H1 (cell line): ENCODE measurements at regions not wholly inside any gene's neighbourhood (a gene's known extent, or its start where the extent isn't known, plus 50 kb on each side); places are given as distances from the start of the nearest gene placed in this dataset.

Source experiments
- CTCF ChIA-PET: fragments of 300-600 bp; sonication (Branson Sonifier 250); formaldehyde crosslinking; loops from one replicate; lab custom pipeline; 2021; ENCODE audit not compliant: partially characterized antibody; lab: Charles Lee
- POLR2A ChIA-PET: fragments of 300-600 bp; sonication (Branson Sonifier 250); formaldehyde crosslinking; loops from one replicate; lab custom pipeline; 2021; ENCODE audit warnings: inconsistent platforms; ENCODE audit not compliant: partially characterized antibody; lab: Charles Lee
- DNase-seq, 2 experiments: peaks; one replicate each; pipeline versions ENCODE4 v3.0.0 to v3.0.0-alpha.2; 2010 to 2022; ENCODE audit warnings: low spot score in 2 of 2, low read depth in 1 of 2, mixed read lengths in 1 of 2
- FAIRE-seq: peaks from 2 replicates; lab custom pipeline; 2011; peaks lifted over from hg19 to GRCh38; lab: Jason Lieb, UNC
- H2AFZ ChIP-seq: 2 replicates; pipeline ENCODE4 v1.8.1; 2012; ENCODE audit warnings: low read length, inconsistent platforms
- H2AK5ac ChIP-seq: 2 replicates; pipeline ENCODE4 v1.6.1; 2013; ENCODE audit warnings: low read depth, low read length
- H2BK120ac ChIP-seq: replicated peaks from 2 replicates; pipeline ENCODE3; 2013; ENCODE audit warnings: low read depth, low read length, inconsistent platforms
- H2BK12ac ChIP-seq: 2 replicates; pipeline ENCODE4 v1.6.1; 2013; ENCODE audit warnings: low read depth, low read length
- H2BK15ac ChIP-seq: 2 replicates; pipeline ENCODE4 v1.6.1; 2013; ENCODE audit warnings: low read length
- H2BK20ac ChIP-seq: 2 replicates; pipeline ENCODE4 v1.6.1; 2013; ENCODE audit warnings: low read length
- H2BK5ac ChIP-seq: 2 replicates; pipeline ENCODE4 v1.6.1; 2013; ENCODE audit warnings: low read depth, low read length
- H3K14ac ChIP-seq: 2 replicates; pipeline ENCODE4 v1.6.1; 2013; ENCODE audit warnings: inconsistent platforms; ENCODE audit not compliant: insufficient read length
- H3K18ac ChIP-seq: 2 replicates; pipeline ENCODE4 v1.6.1; 2013; ENCODE audit warnings: low read length; ENCODE audit errors: extremely low read depth
- H3K23ac ChIP-seq: 2 replicates; pipeline ENCODE4 v1.6.1; 2013; ENCODE audit warnings: inconsistent platforms; ENCODE audit not compliant: insufficient read length
- H3K23me2 ChIP-seq: 2 replicates; pipeline ENCODE4 v1.6.1; 2013; ENCODE audit warnings: low read depth, low read length
- H3K27ac ChIP-seq: 2 replicates; pipeline ENCODE4 v1.6.1; 2011; ENCODE audit warnings: low read depth, low read length, inconsistent platforms
- H3K27me3 ChIP-seq, 4 experiments: replicated peaks in 1 of 4; 1 replicate in 1 of 4; 2 replicates in 3 of 4; pipeline versions ENCODE4 v1.6.1 to v1.8.1; 2011 to 2013; ENCODE audit warnings: low read length in 3 of 4, mild to moderate bottlenecking in 3 of 4, inconsistent platforms in 2 of 4, mixed read lengths in 2 of 4, moderate library complexity in 1 of 4; ENCODE audit not compliant: control insufficient read depth in 3 of 4, insufficient read depth in 3 of 4; ENCODE audit errors: extremely low read depth in 1 of 4
- H3K36me3 ChIP-seq, 4 experiments: 2 replicates each; pipeline versions ENCODE4 v1.6.1 to v1.8.1; 2011 to 2013; ENCODE audit warnings: mild to moderate bottlenecking in 4 of 4, low read length in 3 of 4, moderate library complexity in 2 of 4, control low read depth in 1 of 4, inconsistent platforms in 1 of 4; ENCODE audit not compliant: insufficient read depth in 4 of 4, control insufficient read depth in 2 of 4
- H3K4ac ChIP-seq: replicated peaks from 2 replicates; pipeline ENCODE3; 2013; ENCODE audit warnings: low read length, low read depth, mixed read lengths, inconsistent platforms; ENCODE audit not compliant: insufficient read length
- H3K4me1 ChIP-seq, 4 experiments: replicated peaks in 1 of 4; 1 replicate in 1 of 4; 2 replicates in 3 of 4; pipeline versions ENCODE4 v1.6.1 to v1.8.1; 2011 to 2013; ENCODE audit warnings: low read length in 3 of 4, inconsistent platforms in 2 of 4, mixed read lengths in 1 of 4; ENCODE audit not compliant: insufficient read depth in 4 of 4, control insufficient read depth in 3 of 4
- H3K4me2 ChIP-seq, 2 experiments: 2 replicates each; pipeline versions ENCODE4 v1.6.1 to v1.8.1; 2011 to 2013; ENCODE audit warnings: low read depth in 2 of 2, low read length in 2 of 2, control low read depth in 1 of 2, inconsistent platforms in 1 of 2, mild to moderate bottlenecking in 1 of 2; ENCODE audit not compliant: insufficient read depth in 1 of 2
- H3K4me3 ChIP-seq, 4 experiments: fragments of 200-600, 300-600 bp in 1 of 4; sonication (generic), shearing (Covaris generic), sonication (Bioruptor Twin) in 1 of 4; 2 replicates each; pipeline versions ENCODE4 v1.5.1 to v1.8.1; 2011 to 2016; ENCODE audit warnings: low read length in 4 of 4, low read depth in 3 of 4, control low read depth in 2 of 4, inconsistent platforms in 2 of 4, mild to moderate bottlenecking in 2 of 4, mixed read lengths in 1 of 4, moderate library complexity in 1 of 4; ENCODE audit not compliant: insufficient read depth in 2 of 4; ENCODE audit errors: extremely low read depth in 1 of 4
- H3K56ac ChIP-seq: replicated peaks from 2 replicates; pipeline ENCODE3; 2013; ENCODE audit warnings: low read depth, mild to moderate bottlenecking, mixed read lengths, low read length, inconsistent platforms; ENCODE audit not compliant: insufficient read length
- H3K79me1 ChIP-seq: 2 replicates; pipeline ENCODE4 v1.6.1; 2013; ENCODE audit warnings: low read depth, low read length, control low read depth
- H3K79me2 ChIP-seq, 2 experiments: 2 replicates each; pipeline versions ENCODE4 v1.6.1 to v1.8.1; 2012 to 2013; ENCODE audit warnings: low read length in 2 of 2, mild to moderate bottlenecking in 2 of 2, inconsistent platforms in 1 of 2; ENCODE audit not compliant: insufficient read depth in 2 of 2, control insufficient read depth in 1 of 2
- H3K9ac ChIP-seq, 4 experiments: replicated peaks in 1 of 4; 1 replicate in 1 of 4; 2 replicates in 3 of 4; pipeline versions ENCODE4 v1.6.1 to v1.8.1; 2011 to 2013; ENCODE audit warnings: low read depth in 3 of 4, low read length in 3 of 4, control low read depth in 2 of 4, mild to moderate bottlenecking in 2 of 4, moderate library complexity in 2 of 4, inconsistent platforms in 1 of 4; ENCODE audit errors: extremely low read depth in 1 of 4
- H3K9me3 ChIP-seq, 2 experiments: 2 replicates each; pipeline versions ENCODE4 v1.6.1 to v1.8.1; 2012 to 2013; ENCODE audit warnings: mild to moderate bottlenecking in 2 of 2, moderate library complexity in 2 of 2, control low read depth in 1 of 2, inconsistent platforms in 1 of 2, low read depth in 1 of 2, low read length in 1 of 2, mixed read lengths in 1 of 2; ENCODE audit not compliant: insufficient read depth in 2 of 2
- H4K20me1 ChIP-seq, 2 experiments: replicated peaks in 1 of 2; 2 replicates each; pipeline versions ENCODE3 to v1.8.1; 2011 to 2013; ENCODE audit warnings: inconsistent platforms in 2 of 2, low read length in 2 of 2, mild to moderate bottlenecking in 1 of 2; ENCODE audit not compliant: insufficient read depth in 2 of 2, control insufficient read depth in 1 of 2
- H4K5ac ChIP-seq: 2 replicates; pipeline ENCODE4 v1.6.1; 2013; ENCODE audit warnings: low read length, low read depth, mixed read lengths, inconsistent platforms; ENCODE audit not compliant: insufficient read length
- H4K8ac ChIP-seq: 2 replicates; pipeline ENCODE4 v1.8.0; 2013; ENCODE audit warnings: mild to moderate bottlenecking, moderate library complexity, low read length, inconsistent platforms; ENCODE audit not compliant: insufficient read depth; ENCODE audit errors: extremely low read depth
- H4K91ac ChIP-seq: replicated peaks from 2 replicates; pipeline ENCODE3; 2013; ENCODE audit warnings: low read length, mixed read lengths, inconsistent platforms; ENCODE audit not compliant: insufficient read length
- ASH2L ChIP-seq: fragments of 200-600, 300-600 bp; sonication (generic); IDR thresholded peaks from one replicate; pipeline ENCODE4 v1.7.1; 2017; ENCODE audit warnings: low read length
- CBX5 ChIP-seq: fragments of 300-800, 300-1000 bp; sonication (generic); IDR thresholded peaks from 2 replicates; pipeline ENCODE4 v1.7.1; 2016; ENCODE audit warnings: antibody characterized with exemption, low read length, low read depth
- CEBPB ChIP-seq: IDR thresholded peaks from 2 replicates; pipeline ENCODE4 v1.6.1; 2012; ENCODE audit warnings: low read depth, low read length
- EP300 ChIP-seq, 2 experiments: IDR thresholded peaks; 1 replicate in 1 of 2; 2 replicates in 1 of 2; pipeline ENCODE4 v1.6.1; 2011 to 2012; ENCODE audit warnings: low read depth in 2 of 2, low read length in 2 of 2, mild to moderate bottlenecking in 2 of 2, borderline replicate concordance in 1 of 2, inconsistent platforms in 1 of 2, moderate library complexity in 1 of 2
- FOSL1 ChIP-seq: IDR thresholded peaks from 2 replicates; pipeline ENCODE4 v1.6.1; 2011; ENCODE audit warnings: mild to moderate bottlenecking, low read depth, low read length, moderate library complexity; ENCODE audit not compliant: insufficient read depth
- HDAC2 ChIP-seq, 2 experiments: fragments of 300-600 bp in 1 of 2; sonication (generic) in 1 of 2; IDR thresholded peaks; 2 replicates each; pipeline ENCODE4 v1.6.1; 2011 to 2012; ENCODE audit warnings: low read depth in 2 of 2, low read length in 2 of 2, mild to moderate bottlenecking in 2 of 2, moderate library complexity in 2 of 2, borderline replicate concordance in 1 of 2, inconsistent platforms in 1 of 2
- JUN ChIP-seq: IDR thresholded peaks from 2 replicates; pipeline ENCODE4 v1.6.1; 2011; ENCODE audit warnings: low read depth, mild to moderate bottlenecking, improper control_type of control experiment, low read length
- KDM5A ChIP-seq: fragments of 200-600 bp; IDR thresholded peaks from 2 replicates; pipeline ENCODE4 v1.7.1; 2012; ENCODE audit warnings: mild to moderate bottlenecking, low read length, inconsistent platforms, mixed read lengths
- PHF8 ChIP-seq: fragments of 200-600 bp; sonication (generic); conservative IDR thresholded peaks from 2 replicates; pipeline ENCODE4 v1.7.1; 2012; ENCODE audit warnings: low read depth, mild to moderate bottlenecking, inconsistent platforms, low read length, moderate library complexity
- POLR2A ChIP-seq, 2 experiments: IDR thresholded peaks; 1 replicate in 1 of 2; 2 replicates in 1 of 2; pipeline ENCODE4 v1.6.1; 2011; ENCODE audit warnings: low read depth in 2 of 2, low read length in 2 of 2, mild to moderate bottlenecking in 2 of 2; ENCODE audit errors: control extremely low read depth in 1 of 2
- RAD21 ChIP-seq, 2 experiments: IDR thresholded peaks in 1 of 2; conservative IDR thresholded peaks in 1 of 2; 2 replicates each; pipeline ENCODE4 v1.6.1; 2011; ENCODE audit warnings: low read depth in 2 of 2, low read length in 2 of 2, improper control_type of control experiment in 1 of 2, inconsistent platforms in 1 of 2, mild to moderate bottlenecking in 1 of 2, moderate library complexity in 1 of 2
- SIX5 ChIP-seq: IDR thresholded peaks from 2 replicates; pipeline ENCODE4 v1.6.1; 2011; ENCODE audit warnings: mild to moderate bottlenecking, low read depth, low read length
- TAF1 ChIP-seq: IDR thresholded peaks from 2 replicates; pipeline ENCODE4 v1.6.1; 2011; ENCODE audit warnings: mild to moderate bottlenecking, low read depth, low read length
- TAF7 ChIP-seq: optimal IDR thresholded peaks from 2 replicates; pipeline ENCODE3; 2011; ENCODE audit warnings: low read depth, mild to moderate bottlenecking, inconsistent platforms, low read length, moderate library complexity, borderline replicate concordance
- TCF12 ChIP-seq: IDR thresholded peaks from 2 replicates; pipeline ENCODE4 v1.6.1; 2011; ENCODE audit warnings: low read depth, mild to moderate bottlenecking, low read length
- TEAD4 ChIP-seq: IDR thresholded peaks from 2 replicates; pipeline ENCODE4 v1.6.1; 2012; ENCODE audit warnings: low read depth, low read length, inconsistent platforms, mixed read lengths
- ZNF274 ChIP-seq: IDR thresholded peaks from 2 replicates; pipeline ENCODE4 v1.7.0; 2012; ENCODE audit warnings: low read length, borderline replicate concordance; ENCODE audit errors: extremely low read depth

- POLR2A ChIA-PET: no interaction called here
- FAIRE-seq: no peak
- H4K91ac ChIP-seq: no peak overlapping the region
Measured at GRCh38 chr2:166545473-166545872, 51.4 kb upstream of the SCN7A start.

More at GRCh38 chr2:166545473-166545872, 51.4 kb upstream of the SCN7A start:
- H2BK15ac ChIP-seq: no peak overlapping the region
- H2AFZ ChIP-seq: no peak overlapping the region
- no peak overlapping the region for H3K4me2 ChIP-seq
- no peaks in the 10 kb centered on the region for H3K23me2 ChIP-seq
- TF ChIP-seq KDM5A: no peak
- TF ChIP-seq RAD21 (IDR thresholded peaks at IDR 0.05 in 1 of 2, conservative IDR thresholded peaks at IDR 0.05 in 1 of 2; ENCODE audit: low read depth in 2 of 2, low read length in 2 of 2): no peak
- no peak for TF ChIP-seq SIX5
- no peak for TF ChIP-seq TAF1
- TF ChIP-seq TCF12: no peak
- no peak for TF ChIP-seq HDAC2 (IDR thresholded peaks at IDR 0.05; ENCODE audit: borderline replicate concordance in 1 of 2, low read depth in 2 of 2, low read length in 2 of 2)
- TF ChIP-seq ASH2L: no peak
- TF ChIP-seq TAF7: no peak
- TF ChIP-seq PHF8: no peak
- no peak for TF ChIP-seq FOSL1
- no peak for TF ChIP-seq JUN
- TF ChIP-seq ZNF274: no peak
- TF ChIP-seq TEAD4: no peak
- TF ChIP-seq CBX5: no peak
- TF ChIP-seq CEBPB: no peak
- no peak for TF ChIP-seq POLR2A (IDR thresholded peaks at IDR 0.05; ENCODE audit: control extremely low read depth in 1 of 2, low read depth in 2 of 2, low read length in 2 of 2)
- no peak for TF ChIP-seq EP300 (IDR thresholded peaks at IDR 0.05; ENCODE audit: borderline replicate concordance in 1 of 2, low read depth in 2 of 2, low read length in 2 of 2)
- H2BK5ac ChIP-seq: no peak overlapping the region
- no peak overlapping the region for H2BK120ac ChIP-seq
- no peak overlapping the region for H3K14ac ChIP-seq
- H3K36me3 ChIP-seq: no peaks in the 10 kb centered on the region
- no peak overlapping the region for H3K23ac ChIP-seq
- H3K79me2 ChIP-seq: no peaks in the 10 kb centered on the region
- H3K79me1 ChIP-seq: no peaks in the 10 kb centered on the region
- DNase-seq: no peak
- no peak overlapping the region for H2BK12ac ChIP-seq
- no peaks in the 10 kb centered on the region for H3K4me1 ChIP-seq
- H3K9ac ChIP-seq: no peak overlapping the region
- H4K20me1 ChIP-seq: no peaks in the 10 kb centered on the region
- H4K5ac ChIP-seq: no peak overlapping the region
- H4K8ac ChIP-seq: no peak overlapping the region
- H3K4ac ChIP-seq: no peak overlapping the region
- no peak overlapping the region for H2AK5ac ChIP-seq
- H3K27ac ChIP-seq: no peak overlapping the region
- no peak overlapping the region for H3K56ac ChIP-seq
- H3K27me3 ChIP-seq: no peaks in the 10 kb centered on the region
- no peak overlapping the region for H2BK20ac ChIP-seq
- CTCF ChIA-PET: interaction anchor here (0.8 to 1.1 kb wide), 3 partner anchors 29 to 666 kb away, joined by 3 read pairs; no protein-coding TSS in a partner anchor
- H3K4me3 ChIP-seq: no peak overlapping the region
- no peaks in the 10 kb centered on the region for H3K9me3 ChIP-seq
- no peak overlapping the region for H3K18ac ChIP-seq
